Heart left ventricle (tissue), 16 donors: ENCODE measurements at regions not wholly inside any gene's neighbourhood (a gene's known extent, or its start where the extent isn't known, plus 50 kb on each side); places are given as distances from the start of the nearest gene placed in this dataset.
A peak's percentile ranks its signal among the peaks of the same experiment; 100 is the strongest.

Source experiments
- ATAC-seq, 4 donors: fragments of 200-7000 bp; cut with Tn5 transposase; one replicate each; pipeline ENCODE4 v1.9.1; 2020 to 2022; ENCODE audit warnings: moderate library complexity in 4 of 4, mild to moderate bottlenecking in 3 of 4, moderate number of reproducible peaks in 1 of 4
- DNase-seq, 5 donors: peaks; one replicate each; pipeline ENCODE4 v3.0.0-alpha.2; 2020
- H3K27ac ChIP-seq, 12 donors: fragments of 200-600 bp; sonication (generic) in 4 of 12; one replicate each; pipeline versions ENCODE4 v1.5.0 to v1.8.0; 2016 to 2022; ENCODE audit warnings: mild to moderate bottlenecking in 2 of 12
- H3K27me3 ChIP-seq, 9 donors: fragments of 200-600 bp; sonication (generic) in 2 of 9; one replicate each; pipeline versions ENCODE4 v1.5.1 to v1.8.0; 2016 to 2022; ENCODE audit warnings: mild to moderate bottlenecking in 3 of 9
- H3K36me3 ChIP-seq, 9 donors: fragments of 200-600 bp; sonication (generic) in 2 of 9; one replicate each; pipeline versions ENCODE4 v1.5.0 to v1.8.0; 2018 to 2022; ENCODE audit warnings: mild to moderate bottlenecking in 2 of 9
- H3K4me1 ChIP-seq, 12 donors: fragments of 200-600 bp; sonication (generic) in 4 of 12; one replicate each; pipeline versions ENCODE4 v1.5.0 to v1.8.0; 2016 to 2022; ENCODE audit warnings: mild to moderate bottlenecking in 3 of 12
- H3K4me3 ChIP-seq, 12 donors: fragments of 200-600 bp; sonication (generic) in 4 of 12; one replicate each; pipeline versions ENCODE4 v1.5.0 to v1.8.0; 2017 to 2022; ENCODE audit warnings: mild to moderate bottlenecking in 9 of 12, moderate library complexity in 4 of 12
- H3K9me3 ChIP-seq, 12 donors: fragments of 200-600 bp; sonication (generic) in 4 of 12; one replicate each; pipeline versions ENCODE4 v1.5.0 to v1.8.0; 2016 to 2022; ENCODE audit warnings: mild to moderate bottlenecking in 1 of 12
- CTCF ChIP-seq, 12 donors: fragments of 200-600 bp; sonication (generic) in 4 of 12; IDR thresholded peaks; one replicate each; pipeline versions ENCODE4 v1.5.0 to v1.8.0; 2018 to 2022; ENCODE audit warnings: antibody characterized with exemption in 12 of 12, mild to moderate bottlenecking in 5 of 12
- POLR2A ChIP-seq, 2 donors: fragments of 450-650 bp; IDR thresholded peaks; one replicate each; pipeline ENCODE4 v1.6.1; 2017; ENCODE audit warnings: antibody characterized with exemption in 2 of 2, mild to moderate bottlenecking in 2 of 2, moderate library complexity in 2 of 2
- whole genome bisulfite sequencing, 4 donors: extraction: QIAGEN DNeasy Blood & Tissue Kit in 2 of 4; methylation state at CpG; one replicate each; pipeline versions ENCODE4 v1.1.5 to v1.1.7; 2013 to 2018; 5-methylcytosine and 5-hydroxymethylcytosine counted together
- intact Hi-C, 10 donors: fragments of 100-400 bp; cut with DNase I; formaldehyde crosslinking; loops; one replicate each; pipeline versions ENCODE4 v1.11.1 to v1.14.2; 2022
- donor health status: ischemic (EF 13 %, LVEDD 7.1; RV severe dilation, severe dysfunction).
- donor health status: healthy with polysubstance abuse.
- donor health status: DM: no; HTN: yes; CAD: no.
- donor health status: DM: no; HTN: no; CAD: no.
- donor health status: ischemic (EF 25% LVEDD 6.9; RV normal size, moderate dysfunction).
- donor health status: ischemic (EF 25% LVEDD 5.7; RV mildly dilated, moderate dysfunction).
- donor health status: healthy.
- donor health status: DM: yes; HTN: yes; CAD: no.
- donor health status: ischemic (EF 35%, LVEDD 5.7; RV mildly dilated, moderate dysfunction).
- donor health status: nonischemic (EF 11% LVEDD 7.7; RV severe dilation, severe dysfunction).
- donor health status: DM: yes; HTN: yes; CAD: no.
- donor health status: PGD.
- donor health status: ischemic (EF 29% LVEDD 5.4; RV normal size, mild dysfunction).
- donor health status: nonischemic (EF 23%, LVEDD 6.1; RV moderate dilation, normal function).

- ATAC-seq (peak in 1 of 4 donors; percentile 49), DNase-seq (peak in 1 of 5 donors; percentile 28)
- Histone ChIP-seq H3K27ac (peak overlapping the region in 5 of 12 donors; percentile 22 to 74 (median 31)), H3K27me3 (no peaks in the 10 kb centered on the region), H3K4me1 (peaks cover 0 to 32% (median 13%) of the 10 kb centered on the region in 12 donors), H3K9me3 (no peaks in the 10 kb centered on the region), H3K4me3 (no peak overlapping the region), H3K36me3 (no peaks in the 10 kb centered on the region)
- WGBS, 4 donors = 1 to 3% (median 2%) methylated on average over 6 of the region's 6 CpGs
- intact Hi-C loops = loop anchor here in 8 of 10 donors (1.0 to 10.0 kb wide), 12 partner anchors 47 to 1125 kb away; partner anchors contain the start of genes JMJD1C (in 1 of the 8) and REEP3 (in 1 of the 8)
- TF ChIP-seq POLR2A (IDR thresholded peaks at IDR 0.05) = no peak
- peak; percentile 93 to 99 (median 98) for TF ChIP-seq CTCF (IDR thresholded peaks at IDR 0.05)
Observed at GRCh38 chr10:63720072-63720537, 198.9 kb downstream of the REEP3 start.

GRCh38 chr10:63720676-63721075 lies 199.5 kb downstream of the REEP3 start:
- H3K9me3 ChIP-seq = no peaks in the 10 kb centered on the region
- ATAC-seq (peak in 1 of 4 donors; percentile 16), DNase-seq (no peak)
- intact Hi-C loops = loop anchor here in 8 of 10 donors (1.0 to 10.0 kb wide), 12 partner anchors 47 to 1126 kb away; partner anchors contain the start of genes JMJD1C (in 1 of the 8) and REEP3 (in 1 of the 8)
- H3K4me3 ChIP-seq = no peak overlapping the region
- no peaks in the 10 kb centered on the region for H3K36me3 ChIP-seq
- WGBS, 4 donors = 42 to 55% (median 45%) methylated on average over 4 of the region's 4 CpGs
- TF ChIP-seq POLR2A (IDR thresholded peaks at IDR 0.05) (no peak), CTCF (IDR thresholded peaks at IDR 0.05) (no peak)
- peak overlapping the region in 10 of 12 donors; percentile 15 to 74 (median 31) for H3K27ac ChIP-seq
- no peaks in the 10 kb centered on the region for H3K27me3 ChIP-seq
- peaks cover 0 to 32% (median 13%) of the 10 kb centered on the region in 12 donors for H3K4me1 ChIP-seq

GRCh38 chr10:63722537-63722936 lies 201.3 kb downstream of the REEP3 start:
- Histone ChIP-seq H3K9me3 (no peaks in the 10 kb centered on the region), H3K4me1 (peaks cover 0 to 35% (median 13%) of the 10 kb centered on the region in 12 donors), H3K36me3 (no peaks in the 10 kb centered on the region), H3K27ac (peak overlapping the region in 9 of 12 donors; percentile 27 to 79 (median 55)), H3K27me3 (no peaks in the 10 kb centered on the region), H3K4me3 (no peak overlapping the region)
- TF ChIP-seq POLR2A (IDR thresholded peaks at IDR 0.05) (no peak), CTCF (IDR thresholded peaks at IDR 0.05) (no peak)
- ATAC-seq (peak; percentile 53 to 82 (median 71)), DNase-seq (peak in 1 of 5 donors; percentile 29)
- WGBS, 4 donors = 34 to 48% (median 41%) methylated on average over 5 of the region's 5 CpGs
- intact Hi-C loops = loop anchor here in 6 of 10 donors (2.0 to 10.0 kb wide), 10 partner anchors 45 to 1128 kb away; partner anchors contain the start of genes JMJD1C (in 1 of the 6) and REEP3 (in 1 of the 6)

- H3K36me3 ChIP-seq = no peaks in the 10 kb centered on the region
- peak overlapping the region in 5 of 12 donors; percentile 55 to 79 (median 70) for H3K27ac ChIP-seq
- ATAC-seq = no peak
- intact Hi-C loops = loop anchor here in 6 of 10 donors (2.0 to 10.0 kb wide), 10 partner anchors 44 to 1129 kb away; partner anchors contain the start of genes JMJD1C (in 1 of the 6) and REEP3 (in 1 of the 6)
- no peaks in the 10 kb centered on the region for H3K9me3 ChIP-seq
- TF ChIP-seq POLR2A (IDR thresholded peaks at IDR 0.05) = no peak
- no peak for TF ChIP-seq CTCF (IDR thresholded peaks at IDR 0.05)
- no peak overlapping the region for H3K4me3 ChIP-seq
- no peak for DNase-seq
- H3K27me3 ChIP-seq = no peaks in the 10 kb centered on the region
- WGBS, 4 donors = 46 to 64% (median 60%) methylated on average over 4 of the region's 4 CpGs
- H3K4me1 ChIP-seq = peaks cover 0 to 39% (median 13%) of the 10 kb centered on the region in 12 donors
Observed at GRCh38 chr10:63723320-63723719, 202.1 kb downstream of the REEP3 start.
